HK-2 (cell line): ENCODE measurements at regions not wholly inside any gene's neighbourhood (a gene's known extent, or its start where the extent isn't known, plus 50 kb on each side); places are given as distances from the start of the nearest gene placed in this dataset.

Experiments
- DNase-seq: peaks from one replicate; pipeline ENCODE4 v3.0.0-alpha.2; 2018; ENCODE audit not compliant: unreplicated experiment

DNA sequence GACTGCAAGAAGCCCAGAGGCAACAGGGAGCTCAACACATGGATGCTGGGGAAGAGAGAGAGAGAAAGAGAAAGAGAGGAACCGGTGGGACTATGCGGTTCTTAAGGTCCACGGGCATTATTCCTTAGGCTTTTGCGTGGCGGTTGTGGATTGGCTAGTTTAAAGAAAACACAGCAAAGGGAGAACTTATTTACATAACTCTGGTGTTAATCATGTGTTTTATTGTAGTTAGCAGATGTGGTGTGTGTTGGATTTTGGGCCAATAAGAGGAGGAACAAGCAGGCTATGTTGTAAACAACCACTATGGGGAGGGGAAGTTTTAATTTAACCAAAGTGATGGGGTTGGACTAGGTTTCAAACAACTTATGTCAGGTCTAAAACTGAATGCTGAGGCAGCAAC is 275.3 kb upstream of the KLF12 start:
- no peak for DNase-seq

DNA sequence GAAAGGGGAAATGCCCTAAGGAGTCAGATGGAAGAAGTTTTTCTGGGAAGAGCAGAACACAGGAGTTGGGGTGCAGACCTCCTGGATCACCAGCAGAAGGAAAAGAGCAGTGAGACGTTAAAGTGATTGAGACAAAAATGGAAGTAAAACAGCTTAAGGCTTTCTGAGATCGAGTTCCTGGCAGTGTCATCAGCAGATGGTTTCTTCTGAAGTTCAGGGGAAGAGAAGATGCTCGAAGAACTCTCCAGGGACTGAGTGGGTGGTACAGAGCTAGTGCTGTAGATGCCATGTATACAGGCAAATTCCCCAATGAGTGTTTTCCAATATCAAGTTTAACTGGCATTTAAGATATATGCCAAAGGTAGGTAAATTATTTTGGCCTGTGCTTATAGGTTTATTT is 272.2 kb upstream of the KLF12 start:
- no peak for DNase-seq

DNA sequence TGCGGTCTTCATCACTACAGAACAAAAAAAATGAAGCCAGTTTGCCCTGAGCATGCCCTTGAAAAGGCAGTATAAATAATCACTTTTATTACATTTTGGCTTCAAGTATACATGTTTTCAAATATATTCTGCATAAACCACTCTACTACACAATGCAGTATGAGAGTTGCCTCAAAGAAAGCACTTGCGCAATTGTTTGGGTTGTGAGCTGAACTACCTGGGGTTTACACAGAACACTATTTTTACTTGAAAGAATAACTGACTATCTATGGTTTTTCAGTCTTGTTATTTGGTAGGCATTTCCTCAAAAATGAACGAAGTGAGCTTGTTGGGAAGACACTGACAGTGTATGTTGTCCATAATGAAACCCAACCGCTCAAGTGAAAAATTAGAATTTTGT is 264.4 kb upstream of the KLF12 start:
- no peak for DNase-seq

- DNase-seq, result no peak
Observed at GRCh38 chr13:74389056-74389455, 254.9 kb upstream of the KLF12 start.

GRCh38 chr13:74388626-74389025 is 254.4 kb upstream of the KLF12 start:
- DNase-seq, result no peak

DNA sequence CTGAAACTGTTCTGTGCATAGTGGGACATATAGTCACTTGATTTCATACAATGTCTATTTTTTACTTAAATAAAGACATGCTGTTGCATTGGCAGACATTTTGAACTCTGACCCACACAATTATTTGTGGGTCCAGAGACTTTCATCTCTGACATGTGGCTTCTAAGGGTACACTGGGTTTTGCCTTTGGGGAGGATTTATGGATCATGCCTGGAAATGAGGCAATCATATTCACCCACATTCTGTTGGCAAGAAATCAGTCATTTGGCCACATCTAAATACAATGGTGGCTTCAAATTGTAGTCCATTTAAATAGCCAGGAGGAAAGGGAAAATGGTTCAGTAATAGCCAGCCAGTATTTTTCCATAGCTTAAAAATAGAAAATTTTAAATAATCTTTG is 238.3 kb upstream of the KLF12 start:
- DNase-seq, result no peak

DNA sequence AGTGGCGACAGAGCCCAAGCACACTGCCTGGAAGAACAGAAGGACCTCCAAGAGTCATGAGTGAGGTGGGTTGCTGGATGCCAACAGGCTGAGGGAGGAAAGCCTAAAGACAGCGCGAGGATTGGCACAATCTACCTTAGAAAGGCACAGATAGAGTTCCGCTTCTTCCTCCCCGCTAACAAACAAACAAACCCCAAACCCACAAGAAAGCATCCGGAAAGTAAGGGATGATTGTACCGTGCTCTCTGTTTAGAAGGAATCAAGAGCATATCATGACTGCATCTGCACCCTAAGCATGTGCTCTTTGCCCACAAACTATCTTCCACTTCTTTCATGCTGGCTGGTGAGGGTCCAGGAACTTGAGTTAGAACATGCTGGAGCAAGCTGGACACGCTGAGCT is 233.0 kb upstream of the KLF12 start:
- DNase-seq, result no peak

GRCh38 chr13:74361274-74361673 is 227.1 kb upstream of the KLF12 start:
- no peak for DNase-seq

- DNase-seq, result no peak
Observed at GRCh38 chr13:74346960-74347359, 212.8 kb upstream of the KLF12 start.

GRCh38 chr13:74338341-74338740 is 204.1 kb upstream of the KLF12 start:
- no peak for DNase-seq

DNA sequence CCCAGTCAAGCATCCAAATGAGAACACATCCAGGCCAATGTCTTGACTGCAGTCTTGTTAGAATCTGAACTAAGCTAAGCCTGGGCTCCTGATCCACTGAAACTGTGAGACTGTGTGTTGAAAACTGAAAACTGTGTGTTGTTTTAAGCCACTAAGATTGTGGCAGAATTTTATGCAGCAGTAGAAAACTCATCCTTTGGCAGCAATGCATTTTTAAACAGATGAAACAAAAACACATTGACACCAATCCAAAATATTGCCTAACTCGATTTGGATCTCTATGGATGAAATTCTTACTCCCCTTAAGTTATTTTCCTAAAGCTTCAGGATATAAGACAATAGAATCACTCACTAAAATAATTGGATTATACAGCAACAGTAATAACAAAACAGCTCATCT is 202.3 kb upstream of the KLF12 start:
- no peak for DNase-seq

DNA sequence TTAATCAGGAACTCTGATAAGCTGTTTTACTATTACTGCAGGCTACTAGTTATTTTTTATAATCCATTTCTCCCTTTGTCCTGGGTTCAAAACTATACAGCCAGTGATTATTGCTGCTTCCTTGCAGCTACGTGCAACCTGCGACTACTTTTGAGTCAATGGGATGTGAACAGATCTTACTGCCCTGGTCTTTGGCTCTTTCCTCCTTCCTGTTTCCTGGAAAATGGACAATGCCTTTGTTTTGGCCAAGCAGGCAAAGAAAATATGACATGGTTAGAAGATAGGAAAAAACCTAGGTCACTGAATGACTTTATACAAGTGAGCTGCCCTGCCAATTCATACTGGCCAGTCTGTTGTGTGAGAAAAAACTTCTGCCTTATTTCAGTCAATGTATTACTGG is 201.2 kb upstream of the KLF12 start:
- DNase-seq, result no peak

GRCh38 chr13:74329962-74330361 is 195.8 kb upstream of the KLF12 start:
- DNase-seq, result no peak

GRCh38 chr13:74325106-74325505 is 190.9 kb upstream of the KLF12 start:
- no peak for DNase-seq

GRCh38 chr13:74324338-74324737 is 190.1 kb upstream of the KLF12 start:
- no peak for DNase-seq

- no peak for DNase-seq
Observed at GRCh38 chr13:74322562-74322961, 188.4 kb upstream of the KLF12 start.

DNA sequence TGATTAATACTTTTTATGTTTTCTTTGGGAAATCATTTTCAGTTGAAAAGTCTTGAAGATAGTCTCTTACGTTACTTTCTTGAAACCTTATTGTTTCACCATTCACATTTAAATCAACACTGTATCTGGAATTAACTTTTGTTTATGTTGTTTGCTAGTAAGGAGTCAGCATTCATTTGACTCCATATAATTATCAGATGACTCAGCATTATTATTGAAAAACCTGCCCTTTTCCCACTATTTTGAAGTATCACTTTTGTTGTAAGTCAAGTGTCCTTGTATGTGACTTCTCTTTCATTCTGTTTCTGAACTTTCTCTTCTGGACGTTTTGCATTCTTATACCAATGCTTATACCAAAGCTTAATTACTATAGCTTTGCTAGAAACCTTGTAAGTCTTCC is 186.1 kb upstream of the KLF12 start:
- no peak for DNase-seq

GRCh38 chr13:74316547-74316946 is 182.3 kb upstream of the KLF12 start:
- DNase-seq, result no peak

- no peak for DNase-seq
Observed at GRCh38 chr13:74306496-74306895, 172.3 kb upstream of the KLF12 start.

GRCh38 chr13:74305876-74306275 is 171.7 kb upstream of the KLF12 start:
- DNase-seq, result no peak

- DNase-seq, result no peak
Observed at GRCh38 chr13:74301258-74301935, 167.2 kb upstream of the KLF12 start.

- no peak for DNase-seq
Observed at GRCh38 chr13:74300162-74300561, 166.0 kb upstream of the KLF12 start.

GRCh38 chr13:74299721-74300120 is 165.5 kb upstream of the KLF12 start:
- DNase-seq, result no peak

DNA sequence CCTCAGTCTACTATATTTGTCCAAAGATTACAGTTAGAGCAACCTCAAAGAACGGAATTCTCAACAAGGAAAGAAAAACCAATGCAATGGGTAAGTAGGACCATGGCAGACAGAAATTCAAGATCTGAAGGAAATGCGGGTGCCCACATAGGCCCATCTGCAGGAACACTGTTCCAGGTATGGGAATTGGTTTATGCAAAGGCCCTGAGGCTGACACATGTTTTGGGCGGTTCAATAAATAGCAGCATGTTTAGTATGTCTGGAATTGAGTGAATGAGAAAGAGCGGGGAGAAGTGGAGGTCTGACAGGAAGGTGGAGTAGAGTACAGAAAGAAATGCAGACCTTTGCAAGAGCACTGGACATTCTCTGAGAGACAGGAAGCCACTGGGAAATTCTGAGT is 164.7 kb upstream of the KLF12 start:
- no peak for DNase-seq
